ENCODE measurements at regions not wholly inside any gene's neighbourhood (a gene's known extent, or its start where the extent isn't known, plus 50 kb on each side); places are given as distances from the start of the nearest gene placed in this dataset.
"Not testable (repeated sequence)": the region's sequence is repeated elsewhere in the genome, so short reads cannot be mapped to it uniquely, and the experiment has no call there.

- no peak for DNase-seq
These were observed 347.3 kb upstream of the IRX2 start for GRCh38 chr5:3098821-3099220.

GRCh38 chr5:3092664-3093063 is 341.2 kb upstream of the IRX2 start:
- DNase-seq: no peak

GRCh38 chr5:3092211-3092610 is 340.7 kb upstream of the IRX2 start:
- DNase-seq: no peak

GRCh38 chr5:3091040-3091774 is 339.7 kb upstream of the IRX2 start:
- DNase-seq: no peak

- DNase-seq: not testable (repeated sequence)
These were observed 338.8 kb upstream of the IRX2 start for GRCh38 chr5:3090305-3090704.

GRCh38 chr5:3080366-3080765 is 328.9 kb upstream of the IRX2 start:
- DNase-seq: no peak

GRCh38 chr5:3077684-3078083 is 326.2 kb upstream of the IRX2 start:
- no peak for DNase-seq

GRCh38 chr5:3075309-3075708 is 323.8 kb upstream of the IRX2 start:
- no peak for DNase-seq

- no peak for DNase-seq
These were observed 316.9 kb upstream of the IRX2 start for GRCh38 chr5:3068401-3068800.

GRCh38 chr5:3060283-3060682 is 308.8 kb upstream of the IRX2 start:
- no peak for DNase-seq

GRCh38 chr5:3059488-3059887 is 308.0 kb upstream of the IRX2 start:
- DNase-seq: no peak

- DNase-seq: no peak
These were observed 307.5 kb upstream of the IRX2 start for GRCh38 chr5:3058942-3059341.

- peak in 1 of 3 experiments; percentile 27 for DNase-seq
These were observed 305.4 kb upstream of the IRX2 start for GRCh38 chr5:3056866-3057265.

GRCh38 chr5:3051400-3051799 is 299.9 kb upstream of the IRX2 start:
- no peak for DNase-seq

GRCh38 chr5:3050863-3051262 is 299.4 kb upstream of the IRX2 start:
- DNase-seq: no peak

GRCh38 chr5:3049261-3049660 is 297.8 kb upstream of the IRX2 start:
- DNase-seq: no peak

- no peak for DNase-seq
These were observed 295.8 kb upstream of the IRX2 start for GRCh38 chr5:3047212-3047774.

GRCh38 chr5:3043600-3043999 is 292.1 kb upstream of the IRX2 start:
- DNase-seq: no peak

- no peak for DNase-seq
These were observed 289.5 kb upstream of the IRX2 start for GRCh38 chr5:3041001-3041400.

GRCh38 chr5:3036041-3036788 is 284.7 kb upstream of the IRX2 start:
- DNase-seq: no peak

GRCh38 chr5:3035452-3035851 is 284.0 kb upstream of the IRX2 start:
- no peak for DNase-seq

- DNase-seq: no peak
These were observed 283.4 kb upstream of the IRX2 start for GRCh38 chr5:3034881-3035280.

GRCh38 chr5:3034449-3034848 is 283.0 kb upstream of the IRX2 start:
- no peak for DNase-seq

- DNase-seq: no peak
These were observed 281.7 kb upstream of the IRX2 start for GRCh38 chr5:3033033-3033755.

Data from NCI-H1417 (cell line).